ENCODE measurements at regions not wholly inside any gene's neighbourhood (a gene's known extent, or its start where the extent isn't known, plus 50 kb on each side); places are given as distances from the start of the nearest gene placed in this dataset.
A peak's percentile ranks its signal among the peaks of the same experiment; 100 is the strongest.

DNA sequence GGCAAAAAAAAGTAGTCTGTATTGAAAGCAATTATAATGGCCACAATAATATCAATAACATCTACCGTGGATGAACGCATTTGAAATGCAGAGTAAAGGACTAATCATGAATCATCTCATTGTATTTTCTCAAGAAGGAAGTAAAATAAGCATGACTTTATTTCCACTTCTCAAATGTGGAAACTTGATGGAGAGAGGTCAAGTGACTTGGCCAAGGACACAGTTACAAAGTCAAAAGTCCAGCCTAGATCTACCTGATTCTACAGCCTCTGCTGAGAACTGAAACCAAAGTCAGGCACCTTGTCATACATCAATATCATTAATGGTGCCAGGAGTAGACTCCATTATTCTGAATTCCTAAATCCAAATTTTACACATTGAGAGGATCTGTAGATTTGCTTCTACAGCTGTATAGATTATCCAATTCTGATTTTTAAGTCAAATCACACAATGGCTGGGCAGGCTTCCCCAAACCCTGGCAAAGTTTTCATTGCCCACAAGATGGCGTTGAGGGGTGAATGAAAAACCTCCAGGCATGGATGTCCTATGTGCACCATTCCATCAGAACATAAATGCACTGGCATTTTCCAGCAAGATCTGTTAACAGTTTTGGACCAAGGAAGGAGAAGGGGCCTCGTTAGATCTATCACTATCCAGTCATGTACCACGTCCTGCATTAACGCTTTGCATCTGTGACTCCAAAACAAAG lies 423.1 kb downstream of the MAFB start:
- peak; percentile 60 for DNase-seq

DNA sequence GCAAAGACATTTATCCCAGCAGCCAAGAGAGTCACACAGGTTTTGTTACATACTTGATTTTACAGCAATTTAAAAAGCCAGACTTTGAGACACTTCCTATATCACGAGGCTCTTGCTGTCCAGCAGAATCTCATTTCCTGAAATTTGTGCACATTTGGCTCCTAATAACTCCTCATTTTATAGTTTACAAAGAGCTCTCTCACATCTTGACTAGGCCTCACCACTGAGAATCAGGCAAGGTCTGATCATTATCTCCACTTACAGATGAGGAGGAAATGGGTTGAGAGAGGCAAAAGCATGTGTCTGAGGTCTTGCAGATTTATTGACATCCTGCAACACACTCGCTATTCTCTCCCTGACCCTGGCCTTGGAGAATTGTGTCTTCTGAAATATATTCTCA lies 426.8 kb downstream of the MAFB start:
- DNase-seq = no peak

DNA sequence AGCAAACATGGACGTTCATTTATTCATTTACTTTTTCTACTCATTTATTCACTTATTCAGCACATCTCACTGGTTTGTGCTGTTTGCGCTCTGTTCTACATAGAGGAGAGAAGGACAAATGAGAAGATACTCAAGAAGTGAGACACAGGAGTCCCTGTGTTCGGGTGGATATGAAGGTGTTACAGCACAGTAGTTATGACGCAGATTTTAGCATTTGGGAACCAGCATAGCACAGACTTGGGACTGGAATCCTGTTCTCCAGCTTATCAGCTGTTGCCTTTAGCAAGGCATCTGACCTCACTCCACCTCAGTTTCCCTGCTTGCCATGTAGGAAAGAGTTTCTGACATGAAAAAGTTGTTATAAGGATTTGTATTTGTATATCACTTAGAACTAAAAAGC lies 430.1 kb downstream of the MAFB start:
- no peak for DNase-seq

DNA sequence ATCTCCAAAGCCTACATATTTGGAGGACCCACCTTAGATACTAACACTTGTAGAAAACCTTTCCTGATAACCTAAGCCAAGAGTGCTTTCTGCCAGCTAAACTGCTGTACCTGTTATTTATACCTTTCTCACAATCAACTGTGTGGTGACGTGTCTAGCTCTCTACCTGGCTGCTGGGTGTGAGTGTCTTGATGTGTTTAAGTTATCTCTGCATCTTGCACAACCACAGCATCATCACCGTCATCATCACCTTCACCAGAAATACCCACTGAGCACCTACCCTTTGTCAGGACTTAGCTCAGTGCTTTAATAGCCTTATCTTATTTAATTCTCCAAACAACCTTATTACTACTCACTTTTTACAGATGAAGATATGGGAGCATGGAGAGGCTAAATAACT lies 431.3 kb downstream of the MAFB start:
- no peak for DNase-seq

DNA sequence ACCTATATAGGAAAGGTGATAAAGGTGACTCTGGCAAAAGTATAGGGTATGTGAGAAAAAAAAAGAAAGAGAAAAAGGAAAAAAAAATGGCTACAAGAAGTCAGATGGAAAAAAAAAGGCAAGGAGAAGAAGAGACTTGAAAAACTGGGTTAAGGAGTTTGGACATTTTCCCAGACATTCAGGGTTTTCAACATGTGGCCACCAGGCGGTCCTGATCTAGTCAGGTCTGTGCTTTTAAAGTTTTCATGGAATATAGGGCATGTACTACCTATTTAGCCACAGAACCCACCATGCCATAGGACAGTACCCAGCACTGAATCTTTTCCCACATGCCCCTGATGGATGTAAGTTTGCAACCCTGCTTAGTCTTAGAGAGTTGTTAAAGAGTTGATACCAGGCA lies 433.7 kb downstream of the MAFB start:
- peak; percentile 39 for DNase-seq

DNA sequence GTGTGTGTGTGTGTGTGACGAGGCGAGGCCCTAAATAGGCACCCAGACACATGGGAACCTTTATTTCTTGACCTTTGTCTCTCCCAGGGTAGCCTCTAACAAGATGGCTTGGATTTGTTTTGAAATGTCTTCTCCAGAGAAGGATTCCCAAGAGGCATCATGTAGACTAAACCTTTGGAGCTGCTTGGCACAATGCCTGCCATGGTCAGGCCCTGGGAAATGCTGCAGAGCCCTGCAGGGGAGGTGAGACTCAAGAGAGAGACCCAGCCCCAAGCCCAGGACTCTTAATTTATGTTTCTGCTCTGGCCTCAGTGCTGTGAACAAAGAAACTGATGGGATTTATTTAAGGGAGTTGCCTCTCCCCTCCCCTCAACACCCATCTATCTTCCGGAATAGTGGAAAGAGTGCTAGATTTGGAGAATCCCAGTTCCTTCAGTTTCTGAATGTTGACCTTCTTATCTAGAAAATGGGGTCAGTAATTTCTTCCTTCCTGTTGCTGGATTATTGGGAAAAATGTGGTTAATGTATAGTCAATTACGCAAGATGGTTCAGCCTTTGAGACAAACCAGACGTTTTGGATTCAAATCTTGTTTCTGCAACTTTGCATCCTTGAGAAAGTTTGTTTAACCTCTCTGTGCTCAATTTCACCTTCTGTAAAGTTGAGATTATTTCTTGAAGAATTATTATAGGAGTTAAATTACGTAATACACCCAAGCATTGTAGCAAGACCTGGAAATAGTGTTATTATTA lies 434.8 kb downstream of the MAFB start:
- DNase-seq = peak; percentile 40

DNA sequence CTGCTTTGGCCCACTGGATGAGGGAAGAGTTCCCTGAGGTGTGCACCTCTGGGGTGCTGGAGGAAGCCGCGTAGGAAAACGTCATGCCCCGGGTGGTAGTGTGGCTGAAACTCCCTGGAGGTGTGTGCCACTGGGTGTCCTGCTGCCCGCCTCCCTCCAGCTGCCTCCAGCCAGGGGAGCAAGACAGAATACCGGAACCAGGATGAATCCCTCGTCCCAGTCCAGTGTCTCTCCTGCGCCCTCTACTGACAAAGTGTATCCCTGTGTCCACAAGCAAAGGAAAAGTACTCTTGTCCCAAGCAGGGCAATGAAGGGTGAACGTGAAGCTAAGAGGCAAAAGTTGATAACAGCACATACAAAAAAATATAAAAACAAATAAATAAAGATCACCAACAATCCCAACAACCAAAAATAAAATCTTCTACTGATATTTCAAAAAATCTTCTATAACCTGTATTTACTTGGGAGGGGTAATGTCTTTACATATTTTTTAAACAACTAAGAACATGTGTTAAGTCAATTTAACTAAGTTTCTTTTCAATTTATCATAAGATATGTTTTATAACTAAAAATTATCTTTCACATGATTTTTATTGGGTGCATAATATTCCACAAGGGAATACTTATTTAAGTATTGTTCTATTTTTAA lies 437.6 kb downstream of the MAFB start:
- DNase-seq = peak; percentile 40

DNA sequence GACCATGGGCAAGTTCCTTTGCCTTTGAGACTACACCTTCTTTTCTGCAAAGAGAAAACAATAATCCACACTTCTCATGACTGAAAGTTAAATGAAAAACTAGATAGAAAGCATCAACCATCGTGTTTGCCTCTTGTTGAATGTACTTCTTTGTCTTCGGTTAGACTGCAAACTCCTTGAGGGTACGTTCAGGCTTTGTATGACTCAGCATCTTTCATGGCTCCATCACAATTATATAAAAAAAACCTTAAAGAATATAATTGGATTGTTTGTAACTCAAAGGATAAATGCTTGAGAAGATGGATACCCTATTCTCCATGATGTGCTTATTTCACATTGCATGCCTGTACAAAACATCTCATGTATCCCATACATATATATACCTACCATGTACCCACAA lies 439.2 kb downstream of the MAFB start:
- no peak for DNase-seq

DNA sequence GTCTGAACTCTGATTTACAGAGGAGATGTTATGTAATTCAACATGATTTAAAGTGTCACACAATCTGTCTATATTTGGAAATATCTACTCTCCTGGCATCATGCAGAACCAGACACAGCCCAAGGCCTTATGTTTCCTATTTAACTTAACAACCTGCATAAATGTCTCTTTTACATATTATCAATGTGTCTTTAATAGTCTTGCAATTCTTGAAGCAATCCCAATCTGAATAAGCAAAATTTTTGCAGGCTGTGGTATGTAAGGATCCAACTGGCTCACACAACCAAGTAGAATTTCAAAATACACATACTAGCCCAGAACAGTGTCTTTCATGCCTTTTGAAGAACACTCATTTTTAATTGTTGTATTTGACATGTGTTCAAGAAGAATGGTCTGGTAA lies 443.2 kb downstream of the MAFB start:
- DNase-seq = no peak

DNA sequence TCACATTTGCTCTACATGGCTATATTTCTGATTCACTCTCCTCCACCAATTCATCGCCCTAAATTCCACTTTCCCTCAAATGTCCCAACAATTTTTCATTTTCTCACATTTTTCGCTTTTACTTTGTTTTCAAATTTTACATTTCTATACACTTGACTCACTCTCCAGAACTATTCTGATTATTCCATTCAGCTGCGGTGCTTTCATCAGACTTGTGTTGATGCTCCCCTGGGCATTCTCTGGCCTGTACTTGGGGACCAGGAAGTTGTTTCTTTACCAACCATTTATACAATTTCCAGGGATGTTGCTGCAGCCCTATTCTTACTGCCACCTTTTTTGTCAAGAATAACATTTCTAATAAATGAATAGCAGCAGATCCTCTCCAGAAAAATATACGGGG lies 444.8 kb downstream of the MAFB start:
- peak; percentile 64 for DNase-seq

DNA sequence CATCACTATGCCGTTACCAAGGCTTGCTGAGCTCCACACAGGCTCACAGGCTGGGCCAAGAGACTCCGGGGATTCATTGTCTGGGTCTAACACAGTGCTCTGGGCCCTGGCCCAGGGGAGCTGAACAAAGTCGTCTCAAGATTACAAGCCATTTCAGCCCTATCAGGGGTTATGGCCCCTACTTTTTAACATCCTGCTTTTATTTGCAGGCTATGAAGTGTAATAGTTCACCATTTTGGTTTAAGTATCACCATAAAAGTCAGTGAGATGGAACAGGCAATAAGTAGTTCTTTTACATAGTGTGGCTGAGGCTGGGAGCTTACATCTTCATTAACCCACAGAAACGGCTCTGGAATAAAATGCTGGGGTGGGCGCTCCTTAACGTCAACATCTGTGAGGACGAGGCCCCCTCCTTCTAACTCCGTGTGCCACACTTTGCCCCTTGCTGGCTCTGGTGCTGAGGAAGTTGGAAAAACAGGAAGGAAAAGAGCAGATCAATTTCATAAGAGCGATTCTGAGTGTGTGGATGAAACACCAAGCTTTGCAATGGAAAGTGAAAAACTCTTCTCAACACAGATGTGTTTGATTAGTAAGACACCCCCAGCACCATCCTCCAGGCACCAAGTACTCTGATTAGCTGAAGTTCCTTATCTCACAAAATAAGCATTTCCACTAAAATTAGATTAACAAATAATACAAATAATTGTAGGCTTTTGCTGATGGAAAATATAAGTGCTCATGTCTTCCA lies 447.3 kb downstream of the MAFB start:
- DNase-seq = no peak

DNA sequence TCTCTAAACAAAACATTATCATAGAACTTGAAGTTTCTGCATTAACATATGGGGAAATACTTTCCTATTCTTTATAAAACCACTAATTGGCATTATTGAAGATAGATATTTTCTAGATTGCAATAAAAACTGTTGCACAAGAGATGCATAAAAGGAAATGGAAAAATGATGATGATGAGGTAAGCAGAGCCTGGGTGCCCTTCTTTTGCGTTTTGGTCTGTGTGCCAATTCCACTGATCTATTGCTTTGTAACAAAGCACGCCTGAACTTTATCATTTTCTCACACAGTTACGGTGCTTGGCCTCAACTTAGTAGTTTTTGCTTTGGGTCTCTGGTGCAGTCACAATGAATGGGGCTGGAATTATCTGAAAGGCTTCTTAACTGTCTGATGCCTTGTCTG lies 450.5 kb downstream of the MAFB start:
- no peak for DNase-seq

DNA sequence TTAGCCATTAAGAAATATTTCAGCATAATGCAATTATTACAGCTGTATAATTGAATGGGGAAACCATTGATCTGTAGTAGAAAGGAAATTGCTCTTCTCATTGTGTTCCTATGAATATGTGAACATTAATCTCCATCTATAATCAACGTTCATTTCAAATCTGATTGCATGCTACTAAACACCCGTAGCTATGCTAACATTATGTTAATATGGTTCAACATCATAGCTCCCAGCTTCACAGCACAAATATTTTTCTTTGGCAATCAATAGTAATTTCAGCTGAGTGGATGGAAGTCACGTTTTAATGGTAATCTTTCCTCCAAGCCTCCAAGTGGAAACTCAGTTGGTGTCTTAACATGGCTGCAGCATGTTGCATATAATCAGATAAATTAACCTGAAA lies 454.4 kb downstream of the MAFB start:
- no peak for DNase-seq

DNA sequence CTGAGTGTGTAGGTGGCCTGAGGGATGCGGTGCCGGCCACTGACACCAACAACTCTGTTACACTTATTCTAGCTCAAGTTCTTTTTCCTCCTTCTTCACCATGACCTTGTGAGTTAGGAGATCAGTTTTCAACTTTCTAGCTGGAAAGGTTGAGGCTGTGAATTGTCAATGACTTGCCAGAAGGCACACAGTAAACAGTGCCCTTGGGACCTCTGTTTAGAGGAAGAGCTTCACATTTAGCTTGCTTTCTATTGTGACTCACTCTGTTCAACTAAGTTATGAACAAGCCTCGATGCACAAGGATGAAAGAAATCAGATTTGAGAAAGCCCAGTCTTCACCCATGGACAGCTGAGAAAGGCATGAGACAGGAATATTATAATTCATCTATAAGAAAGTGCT lies 455.6 kb downstream of the MAFB start:
- peak; percentile 49 for DNase-seq

DNA sequence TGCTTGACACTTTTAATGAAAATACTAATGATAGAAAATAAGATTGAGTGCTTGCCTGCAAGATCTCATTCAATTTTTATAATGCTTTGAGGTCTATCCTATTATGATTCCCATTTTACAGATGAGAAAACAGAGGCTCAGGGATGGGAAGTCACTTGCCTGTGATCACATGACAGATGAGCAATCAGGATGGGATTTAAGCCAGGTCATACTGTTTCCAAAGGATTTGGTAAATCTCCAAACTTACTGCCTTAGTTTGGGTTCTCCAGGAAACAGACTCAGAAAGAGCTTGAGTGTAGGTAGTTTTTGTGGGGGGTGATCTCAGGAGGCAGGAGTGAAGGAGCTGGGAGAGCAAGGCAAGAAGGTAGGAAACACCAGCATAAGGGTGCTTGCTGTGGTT lies 456.3 kb downstream of the MAFB start:
- DNase-seq = peak; percentile 59

DNA sequence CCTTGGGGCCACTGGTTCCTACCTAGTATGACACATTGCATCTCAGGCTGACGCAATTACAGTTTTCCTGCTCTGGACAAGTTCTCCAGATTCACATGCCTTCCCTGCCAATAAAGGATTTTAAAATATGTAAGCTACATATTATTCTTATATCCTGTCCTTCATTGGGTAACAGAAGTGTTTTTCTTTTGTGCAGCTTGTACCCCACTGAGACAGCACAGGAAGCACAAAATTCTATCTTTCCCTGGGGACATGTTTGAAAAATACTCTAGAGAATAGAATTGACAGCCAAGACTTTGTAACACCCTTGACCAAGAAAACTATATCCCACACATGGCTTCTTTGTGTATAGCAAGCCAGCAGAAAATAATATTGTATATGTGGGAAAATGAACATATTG lies 456.8 kb downstream of the MAFB start:
- DNase-seq = peak; percentile 94

DNA sequence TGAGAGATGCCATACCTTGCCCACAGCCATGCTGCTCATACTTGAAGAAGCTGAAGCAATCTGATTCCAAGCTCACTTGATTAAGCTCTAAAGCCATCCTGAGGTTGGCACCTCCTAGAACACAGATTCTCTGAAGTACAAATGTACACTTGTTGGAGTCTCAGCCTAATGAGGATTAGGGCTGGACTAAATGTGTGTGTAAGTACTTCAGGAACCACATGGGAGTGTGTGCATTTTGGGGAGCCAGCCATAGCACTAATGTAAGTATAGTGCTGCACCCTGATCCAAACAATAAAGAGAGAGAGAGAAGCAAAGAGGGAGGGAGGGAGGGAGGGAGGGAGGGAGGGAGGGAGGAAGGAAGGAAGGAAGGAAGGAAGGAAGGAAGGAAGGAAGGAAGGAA lies 458.6 kb downstream of the MAFB start:
- no peak for DNase-seq

DNA sequence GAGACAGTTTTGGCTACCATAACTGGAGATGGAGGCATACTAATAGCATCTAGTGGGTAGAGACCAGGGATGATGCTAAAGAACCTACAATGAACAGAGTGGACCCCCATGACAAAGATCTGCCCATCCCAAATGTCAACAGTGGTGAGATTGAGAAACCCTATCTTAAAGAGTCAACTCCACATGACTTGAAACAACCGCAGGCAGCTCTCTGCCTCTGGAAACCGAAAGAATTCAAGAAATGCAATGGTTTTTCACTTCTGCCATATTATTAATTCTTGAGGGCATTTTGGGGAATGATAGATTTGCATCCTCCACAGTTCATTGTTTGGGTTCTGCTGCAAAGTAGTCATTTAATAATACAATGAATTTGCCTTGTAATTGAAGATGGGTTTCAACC lies 463.4 kb downstream of the MAFB start:
- peak; percentile 62 for DNase-seq

DNA sequence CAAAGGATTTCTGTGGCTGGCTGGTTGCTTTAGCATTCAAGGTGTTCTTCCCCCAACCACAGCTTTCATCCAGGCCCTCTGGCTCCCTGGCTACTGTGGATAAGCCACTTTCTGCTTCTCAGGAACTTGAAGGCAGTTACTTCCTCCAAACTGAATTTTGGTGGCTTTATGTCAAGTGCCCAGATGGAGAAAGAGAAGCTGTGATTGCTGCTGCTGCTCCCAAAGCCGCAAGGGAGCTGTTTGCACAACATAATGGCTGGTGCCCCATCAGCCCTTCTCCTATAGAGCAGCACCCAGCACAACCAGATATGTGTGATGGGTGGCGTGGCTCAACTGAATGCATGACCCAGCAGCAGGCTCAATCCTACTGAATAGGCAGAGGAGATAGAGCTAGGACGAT lies 465.2 kb downstream of the MAFB start:
- DNase-seq = no peak

DNA sequence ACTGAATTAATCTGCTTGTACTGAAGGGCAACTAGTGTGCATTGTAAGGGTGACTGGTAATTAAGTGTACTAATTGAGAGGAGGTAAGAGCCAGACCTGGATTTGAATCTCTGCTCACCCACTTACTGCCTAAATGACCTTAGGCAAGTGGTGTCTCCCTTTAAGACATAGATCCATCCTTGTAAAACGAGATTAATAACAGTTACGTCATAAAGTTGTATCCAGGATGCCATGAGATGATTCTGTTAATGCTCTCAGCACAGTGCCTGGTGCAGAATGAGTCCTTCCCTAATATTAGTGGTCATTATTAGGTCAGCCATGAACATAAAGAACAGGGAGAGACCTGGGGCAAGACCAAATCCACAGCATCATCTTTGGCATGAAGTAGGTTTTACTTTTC lies 470.1 kb downstream of the MAFB start:
- DNase-seq = no peak

DNA sequence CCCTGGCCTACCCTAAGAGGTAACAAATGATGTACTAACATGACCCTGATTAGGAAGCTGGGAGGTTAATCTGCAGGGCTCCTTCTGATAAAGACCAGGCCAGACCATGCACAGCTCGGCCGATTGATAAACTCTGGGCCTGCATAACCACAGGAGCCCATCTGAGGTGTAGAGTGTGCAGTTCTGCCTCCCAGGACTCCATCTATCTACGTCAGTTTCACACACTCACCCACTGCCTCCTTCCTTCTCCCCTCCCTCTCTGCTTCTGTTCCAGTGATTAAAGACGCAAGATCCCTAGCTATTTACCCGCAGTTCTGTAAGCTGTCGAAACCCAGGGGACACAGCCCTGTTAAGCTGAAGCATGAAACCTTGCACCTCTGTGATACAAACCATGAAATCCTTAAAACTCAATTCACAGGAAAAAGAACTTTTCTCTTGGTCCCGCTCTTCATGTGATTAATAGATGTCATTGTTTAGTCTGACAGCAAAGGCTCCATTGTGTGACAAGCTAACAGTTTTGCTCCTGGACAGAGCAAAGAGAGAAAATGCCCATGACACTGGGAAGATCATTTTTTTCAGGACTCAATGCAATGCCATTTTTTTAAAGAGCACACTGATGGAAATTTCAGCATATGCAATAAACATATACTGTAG lies 470.6 kb downstream of the MAFB start:
- no peak for DNase-seq

DNA sequence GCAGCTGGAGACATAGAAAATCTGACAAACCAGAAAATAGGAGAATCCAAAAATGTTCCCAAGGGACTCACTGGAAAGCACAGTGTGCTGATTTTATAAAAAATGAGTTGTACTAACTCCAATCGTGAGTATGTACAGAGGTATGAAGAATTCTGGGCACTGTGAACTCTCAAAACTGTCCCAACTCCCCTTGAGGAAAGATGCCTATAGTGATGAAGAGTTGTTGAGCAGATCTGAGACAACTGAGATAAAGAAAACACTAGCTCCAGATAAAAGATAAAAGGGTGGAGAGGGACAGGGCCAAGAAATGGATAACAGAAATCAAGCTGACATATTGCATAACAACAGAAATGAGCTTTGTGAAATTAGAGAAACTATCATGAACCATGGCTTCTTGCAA lies 481.4 kb downstream of the MAFB start:
- DNase-seq = peak; percentile 31

DNA sequence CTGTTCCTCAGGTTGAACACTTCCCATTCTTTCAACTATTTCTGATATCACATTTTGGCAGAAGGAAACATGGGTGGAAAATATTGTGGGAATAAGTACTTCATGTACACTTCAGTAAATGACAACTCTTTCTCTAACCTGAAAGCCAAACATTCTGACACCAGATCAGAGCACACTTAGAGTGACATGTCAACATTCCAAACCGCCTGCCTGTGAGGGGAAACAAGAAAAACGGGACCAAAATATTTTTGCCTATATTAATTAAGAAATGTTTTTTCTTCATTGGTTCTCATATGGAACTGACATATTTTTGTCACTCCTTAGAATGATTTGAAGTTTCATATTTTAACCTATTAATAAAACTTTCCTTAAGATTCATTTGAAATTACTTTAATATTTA lies 483.1 kb downstream of the MAFB start:
- DNase-seq = no peak

Data from fibroblast of skin of scalp (primary cell).